ENCODE measurements at regions not wholly inside any gene's neighbourhood (a gene's known extent, or its start where the extent isn't known, plus 50 kb on each side); places are given as distances from the start of the nearest gene placed in this dataset.

DNA sequence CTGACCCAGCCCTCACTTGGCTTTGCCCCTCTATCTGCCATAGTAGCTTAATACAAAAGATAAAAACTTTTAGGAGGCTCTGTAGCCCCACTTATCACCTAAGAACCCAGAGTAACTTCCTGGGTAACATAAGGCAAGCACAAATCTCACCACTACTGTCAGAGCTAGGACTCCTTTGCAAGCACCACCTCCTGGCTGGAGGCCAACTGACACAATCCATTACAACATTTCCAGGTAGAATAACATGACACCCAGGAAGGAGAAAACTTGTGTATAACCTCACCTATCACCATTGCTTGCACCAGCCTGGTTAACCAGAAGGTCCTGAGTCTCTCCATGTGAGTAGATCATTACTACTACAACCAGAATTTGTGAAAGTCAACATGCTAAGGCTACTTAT, 230.0 kb downstream of the TUSC7 start:
- Histone ChIP-seq H3K27me3 (ENCODE audit: insufficient read depth, low read length) (no peaks in the 10 kb centered on the region), H3K4me3 (ENCODE audit: low read length) (no peak overlapping the region), H3K27ac (ENCODE audit: low read length) (no peak overlapping the region), H3K9ac (ENCODE audit: low read depth, low read length) (no peak overlapping the region), H3K4me1 (ENCODE audit: insufficient read depth, low read length) (no peaks in the 10 kb centered on the region), H3K36me3 (ENCODE audit: insufficient read depth, low read depth, low read length) (no peaks in the 10 kb centered on the region), H3K9me3 (ENCODE audit: insufficient read depth, low read depth, low read length) (no peaks in the 10 kb centered on the region)

DNA sequence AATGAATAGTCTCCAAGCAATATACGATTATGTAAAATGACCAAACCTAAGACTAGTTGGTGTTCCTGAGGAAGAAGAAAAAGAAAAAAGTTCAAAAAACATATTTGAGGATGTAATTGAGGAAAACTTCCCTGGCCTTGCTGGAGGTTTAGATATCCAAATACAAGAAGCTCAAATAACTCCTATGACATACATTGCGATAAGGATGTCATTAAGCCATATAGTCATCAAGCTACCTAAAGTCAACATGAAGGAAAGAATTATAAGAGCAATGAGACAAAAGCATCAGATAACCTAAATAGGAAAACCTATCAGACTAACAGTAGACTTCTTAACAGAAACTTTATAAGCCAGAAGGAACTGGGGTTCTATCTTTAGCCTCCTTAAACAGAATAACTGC, 231.1 kb downstream of the TUSC7 start:
- Histone ChIP-seq H3K36me3 (ENCODE audit: insufficient read depth, low read depth, low read length) (no peaks in the 10 kb centered on the region), H3K4me1 (ENCODE audit: insufficient read depth, low read length) (no peaks in the 10 kb centered on the region), H3K4me3 (ENCODE audit: low read length) (no peak overlapping the region), H3K27me3 (ENCODE audit: insufficient read depth, low read length) (no peaks in the 10 kb centered on the region), H3K27ac (ENCODE audit: low read length) (no peak overlapping the region), H3K9ac (ENCODE audit: low read depth, low read length) (no peak overlapping the region), H3K9me3 (ENCODE audit: insufficient read depth, low read depth, low read length) (no peaks in the 10 kb centered on the region)

DNA sequence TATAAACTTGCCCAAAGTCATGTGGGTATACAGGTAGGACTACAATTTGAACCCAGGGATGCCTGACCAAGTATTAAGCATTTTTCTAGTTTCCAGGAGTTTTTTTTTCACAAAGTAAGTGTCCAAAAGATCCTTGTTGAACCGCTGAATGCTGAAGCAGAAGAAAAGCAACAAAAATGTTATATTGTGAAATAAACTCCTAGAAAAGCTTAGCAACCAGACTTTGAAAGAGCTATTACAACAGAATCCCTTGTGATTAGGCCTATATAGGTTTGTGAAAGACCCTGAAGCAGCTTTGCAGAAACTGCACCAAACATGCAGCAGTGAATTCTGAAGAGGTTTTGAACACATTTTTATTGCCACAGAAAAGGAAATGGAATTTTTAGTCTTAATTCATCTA, 236.8 kb downstream of the TUSC7 start:
- no peaks in the 10 kb centered on the region for H3K36me3 ChIP-seq (ENCODE audit: insufficient read depth, low read depth, low read length)
- no peaks in the 10 kb centered on the region for H3K9me3 ChIP-seq (ENCODE audit: insufficient read depth, low read depth, low read length)
- no peak overlapping the region for H3K9ac ChIP-seq (ENCODE audit: low read depth, low read length)
- H3K4me3 ChIP-seq (ENCODE audit: low read length) = no peak overlapping the region
- H3K4me1 ChIP-seq (ENCODE audit: insufficient read depth, low read length) = no peaks in the 10 kb centered on the region; the same call in 1 of the 2 replicates
- no peaks in the 10 kb centered on the region for H3K27me3 ChIP-seq (ENCODE audit: insufficient read depth, low read length)
- H3K27ac ChIP-seq (ENCODE audit: low read length) = no peak overlapping the region

DNA sequence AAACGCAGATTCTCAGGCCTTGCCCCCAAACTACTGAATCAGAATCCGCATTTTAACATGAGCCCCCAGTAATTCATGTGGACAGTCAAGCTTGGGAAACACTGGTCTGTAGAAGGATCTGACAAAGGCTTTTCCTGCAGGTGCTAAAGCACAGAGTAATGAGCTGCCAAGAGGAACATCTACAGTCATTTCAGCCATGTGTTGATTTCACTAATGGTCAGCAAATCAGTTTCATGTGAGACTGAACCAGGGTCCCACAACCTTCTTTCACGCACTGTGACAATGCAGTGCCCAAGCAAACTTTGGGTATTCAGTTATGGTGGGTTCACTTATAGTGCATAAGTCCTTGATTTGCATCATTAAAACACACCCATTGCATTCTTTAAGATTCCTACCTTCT, 237.6 kb downstream of the TUSC7 start:
- H3K4me3 ChIP-seq (ENCODE audit: low read length) = no peak overlapping the region
- no peak overlapping the region for H3K27ac ChIP-seq (ENCODE audit: low read length)
- no peaks in the 10 kb centered on the region for H3K9me3 ChIP-seq (ENCODE audit: insufficient read depth, low read depth, low read length)
- H3K27me3 ChIP-seq (ENCODE audit: insufficient read depth, low read length) = no peaks in the 10 kb centered on the region
- no peaks in the 10 kb centered on the region for H3K36me3 ChIP-seq (ENCODE audit: insufficient read depth, low read depth, low read length)
- no peaks in the 10 kb centered on the region; the same call in 1 of the 2 replicates for H3K4me1 ChIP-seq (ENCODE audit: insufficient read depth, low read length)
- H3K9ac ChIP-seq (ENCODE audit: low read depth, low read length) = no peak overlapping the region

DNA sequence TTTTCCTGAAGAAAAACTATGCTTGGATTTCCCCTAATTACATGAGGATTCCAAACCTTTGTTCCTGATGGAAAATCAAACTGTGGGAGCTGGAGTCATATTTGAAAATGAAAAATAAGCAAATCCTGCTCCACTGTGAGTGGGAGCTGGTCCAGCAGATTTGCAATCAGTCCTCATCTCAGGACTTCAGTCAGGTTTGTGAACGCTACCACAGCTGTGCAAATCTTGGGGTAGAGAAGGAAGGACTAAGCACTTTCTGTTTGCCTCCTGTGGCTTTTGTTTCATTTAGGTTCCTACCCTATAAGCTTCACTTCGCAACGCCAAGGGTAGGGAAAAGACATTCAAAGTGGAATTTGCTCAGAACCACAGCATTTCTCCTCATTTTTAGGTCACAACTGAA, 238.2 kb downstream of the TUSC7 start:
- Histone ChIP-seq H3K27ac (ENCODE audit: low read length) (no peak overlapping the region), H3K9ac (ENCODE audit: low read depth, low read length) (no peak overlapping the region), H3K36me3 (ENCODE audit: insufficient read depth, low read depth, low read length) (no peaks in the 10 kb centered on the region), H3K4me1 (ENCODE audit: insufficient read depth, low read length) (no peaks in the 10 kb centered on the region; the same call in 1 of the 2 replicates), H3K27me3 (ENCODE audit: insufficient read depth, low read length) (no peaks in the 10 kb centered on the region), H3K4me3 (ENCODE audit: low read length) (no peak overlapping the region), H3K9me3 (ENCODE audit: insufficient read depth, low read depth, low read length) (no peaks in the 10 kb centered on the region)

DNA sequence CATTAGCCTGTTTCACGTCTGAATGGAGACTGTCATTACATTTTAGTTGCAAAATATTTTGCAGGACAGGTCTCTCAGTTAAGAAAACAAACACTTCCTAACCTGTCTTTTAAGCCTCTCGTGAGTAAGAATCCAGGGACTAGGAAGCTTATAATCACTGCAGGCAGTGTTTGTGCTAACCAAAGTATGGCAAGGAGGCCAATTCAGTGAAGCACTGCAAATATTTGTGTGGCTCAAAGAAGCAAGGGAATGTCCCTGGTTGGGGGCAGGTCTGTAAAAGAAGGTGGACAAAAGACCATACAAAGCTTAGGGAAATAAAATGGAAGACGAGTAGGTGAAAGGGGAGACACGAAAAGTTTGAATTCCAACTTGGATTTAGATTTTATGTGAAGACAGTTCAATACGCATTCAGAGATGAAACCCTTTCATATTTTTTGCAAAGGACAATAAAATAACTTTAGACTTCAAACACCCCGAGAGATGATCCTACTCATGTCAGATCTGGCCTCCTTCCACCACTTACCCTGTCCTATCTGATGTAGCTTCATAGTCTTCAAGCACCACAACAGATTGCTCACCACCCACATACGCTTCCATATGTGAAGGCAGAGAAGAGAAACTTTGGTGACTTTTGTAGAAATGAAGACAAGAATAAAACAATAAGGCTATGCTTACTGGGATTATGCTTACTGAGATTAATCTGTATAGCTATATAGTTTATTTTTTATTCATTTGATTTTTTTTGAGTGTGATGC, 240.9 kb downstream of the TUSC7 start:
- H3K36me3 ChIP-seq (ENCODE audit: insufficient read depth, low read depth, low read length) = no peaks in the 10 kb centered on the region
- no peak overlapping the region for H3K27ac ChIP-seq (ENCODE audit: low read length)
- H3K9ac ChIP-seq (ENCODE audit: low read depth, low read length) = no peak overlapping the region
- no peaks in the 10 kb centered on the region for H3K27me3 ChIP-seq (ENCODE audit: insufficient read depth, low read length)
- H3K4me1 ChIP-seq (ENCODE audit: insufficient read depth, low read length) = no peaks in the 10 kb centered on the region; the same call in 1 of the 2 replicates
- no peak overlapping the region for H3K4me3 ChIP-seq (ENCODE audit: low read length)
- H3K9me3 ChIP-seq (ENCODE audit: insufficient read depth, low read depth, low read length) = no peaks in the 10 kb centered on the region

DNA sequence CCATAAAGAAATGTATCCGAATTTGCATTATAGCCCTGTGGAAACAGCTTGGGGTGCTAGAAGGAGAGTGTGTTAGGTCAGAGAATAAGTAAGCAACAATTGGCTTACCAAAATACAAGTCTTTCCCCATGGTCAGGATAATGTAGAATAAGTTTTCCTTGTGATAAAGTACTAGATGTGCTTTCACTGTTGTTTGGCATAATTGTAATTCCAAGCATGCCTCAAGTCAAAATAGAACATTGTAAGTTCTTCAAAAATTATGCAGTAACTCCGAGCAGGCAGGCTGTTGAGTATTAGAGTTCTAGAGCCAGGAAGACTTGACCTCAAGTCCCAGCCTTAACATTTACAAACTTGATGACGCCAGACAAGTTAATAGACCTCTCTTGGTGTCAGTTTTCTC, 242.0 kb downstream of the TUSC7 start:
- no peak overlapping the region for H3K27ac ChIP-seq (ENCODE audit: low read length)
- no peak overlapping the region for H3K9ac ChIP-seq (ENCODE audit: low read depth, low read length)
- H3K9me3 ChIP-seq (ENCODE audit: insufficient read depth, low read depth, low read length) = no peaks in the 10 kb centered on the region
- no peak overlapping the region for H3K4me3 ChIP-seq (ENCODE audit: low read length)
- H3K4me1 ChIP-seq (ENCODE audit: insufficient read depth, low read length) = no peaks in the 10 kb centered on the region; the same call in 1 of the 2 replicates
- no peaks in the 10 kb centered on the region for H3K27me3 ChIP-seq (ENCODE audit: insufficient read depth, low read length)
- no peaks in the 10 kb centered on the region for H3K36me3 ChIP-seq (ENCODE audit: insufficient read depth, low read depth, low read length)

DNA sequence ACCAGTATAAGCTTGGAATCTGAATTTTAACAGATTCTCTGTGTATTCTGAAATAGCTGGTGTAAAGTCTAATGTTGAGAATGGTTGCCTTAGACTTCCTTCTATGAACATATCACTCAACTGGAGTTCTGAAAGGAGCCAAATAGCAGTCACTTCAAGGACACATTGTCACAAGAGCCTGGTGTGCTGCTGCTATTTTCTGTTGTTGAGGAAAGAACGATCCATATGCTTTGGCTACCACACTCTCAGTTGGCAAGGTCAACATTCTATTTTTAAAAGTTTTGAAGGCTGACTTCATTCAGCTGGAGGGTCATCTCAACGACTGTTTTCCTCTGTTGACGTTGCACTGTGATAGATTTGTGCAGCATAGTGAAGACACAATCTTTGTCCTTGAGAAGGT, 248.7 kb downstream of the TUSC7 start:
- Histone ChIP-seq H3K9me3 (ENCODE audit: insufficient read depth, low read depth, low read length) (no peaks in the 10 kb centered on the region), H3K27ac (ENCODE audit: low read length) (no peak overlapping the region), H3K27me3 (ENCODE audit: insufficient read depth, low read length) (no peaks in the 10 kb centered on the region), H3K36me3 (ENCODE audit: insufficient read depth, low read depth, low read length) (no peaks in the 10 kb centered on the region), H3K4me3 (ENCODE audit: low read length) (no peak overlapping the region), H3K4me1 (ENCODE audit: insufficient read depth, low read length) (no peaks in the 10 kb centered on the region), H3K9ac (ENCODE audit: low read depth, low read length) (no peak overlapping the region)

DNA sequence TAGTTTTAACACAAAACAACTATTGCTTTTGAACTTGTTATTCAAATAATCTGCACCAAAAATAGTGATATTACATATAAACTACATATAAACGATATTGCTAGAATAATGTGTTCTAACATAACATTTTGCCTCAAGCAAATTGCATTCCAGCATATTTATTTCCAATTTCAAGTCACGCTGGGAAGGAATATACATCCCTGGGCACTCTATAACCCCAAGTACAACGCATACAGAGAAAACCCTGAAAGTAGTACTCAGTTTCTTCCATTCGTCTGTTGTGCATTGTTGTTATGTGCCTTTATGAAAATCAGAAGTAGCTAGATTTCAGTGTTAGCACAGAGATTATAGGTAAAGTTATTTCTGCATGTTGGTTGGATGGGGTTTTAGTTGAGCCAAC, 251.5 kb downstream of the TUSC7 start:
- no peak overlapping the region for H3K4me3 ChIP-seq (ENCODE audit: low read length)
- no peak overlapping the region for H3K27ac ChIP-seq (ENCODE audit: low read length)
- no peak overlapping the region for H3K9ac ChIP-seq (ENCODE audit: low read depth, low read length)

DNA sequence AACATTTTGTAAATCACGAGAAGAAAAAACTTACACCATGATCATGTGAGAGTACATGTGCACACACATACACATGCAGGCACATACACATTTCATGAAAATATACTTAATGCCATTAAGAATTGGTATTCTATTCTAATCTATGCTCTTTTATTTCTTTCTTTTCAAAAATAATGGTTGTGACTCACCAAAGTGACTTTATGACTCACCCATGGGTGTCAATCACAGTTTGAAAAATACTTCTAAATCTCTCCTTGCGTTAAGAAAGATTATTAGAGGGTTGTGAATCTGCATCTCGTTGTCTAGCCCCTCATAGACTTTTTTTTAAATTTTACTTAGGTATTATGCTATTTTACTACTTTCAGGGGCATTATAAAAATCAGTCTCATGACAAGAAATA, 254.2 kb downstream of the TUSC7 start:
- H3K4me1 ChIP-seq (ENCODE audit: insufficient read depth, low read length) = no peaks in the 10 kb centered on the region

More for the DNA sequence above, 251.5 kb downstream of the TUSC7 start:
- Histone ChIP-seq H3K27me3 (ENCODE audit: insufficient read depth, low read length) (no peaks in the 10 kb centered on the region), H3K36me3 (ENCODE audit: insufficient read depth, low read depth, low read length) (no peaks in the 10 kb centered on the region), H3K9me3 (ENCODE audit: insufficient read depth, low read depth, low read length) (no peaks in the 10 kb centered on the region), H3K4me1 (ENCODE audit: insufficient read depth, low read length) (no peaks in the 10 kb centered on the region)

DNA sequence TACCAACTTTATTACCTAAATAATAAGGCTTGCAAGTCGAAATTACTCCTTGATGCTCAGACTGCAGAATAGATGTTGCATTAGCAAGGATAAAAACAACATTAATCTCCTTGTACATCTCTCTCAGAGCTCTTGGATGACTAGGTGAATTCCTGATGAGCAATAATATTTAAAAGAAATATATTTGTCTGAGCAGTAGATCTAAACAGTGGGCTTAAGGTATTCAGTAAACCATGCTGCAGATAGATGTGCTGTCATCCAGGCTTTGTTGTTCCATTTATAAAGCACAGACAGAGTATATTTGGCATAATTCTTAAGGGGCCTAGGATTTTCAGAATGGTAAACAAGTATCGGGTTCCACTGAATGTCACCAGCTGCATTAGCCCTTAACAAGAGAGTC, 257.1 kb downstream of the TUSC7 start:
- Histone ChIP-seq H3K9ac (ENCODE audit: low read depth, low read length) (no peak overlapping the region), H3K4me3 (ENCODE audit: low read length) (no peak overlapping the region), H3K27ac (ENCODE audit: low read length) (no peak overlapping the region), H3K4me1 (ENCODE audit: insufficient read depth, low read length) (no peaks in the 10 kb centered on the region), H3K27me3 (ENCODE audit: insufficient read depth, low read length) (no peaks in the 10 kb centered on the region), H3K36me3 (ENCODE audit: insufficient read depth, low read depth, low read length) (no peaks in the 10 kb centered on the region), H3K9me3 (ENCODE audit: insufficient read depth, low read depth, low read length) (no peaks in the 10 kb centered on the region)

More for the DNA sequence above, 254.2 kb downstream of the TUSC7 start:
- H3K4me3 ChIP-seq (ENCODE audit: low read length) = no peak overlapping the region
- no peaks in the 10 kb centered on the region for H3K36me3 ChIP-seq (ENCODE audit: insufficient read depth, low read depth, low read length)
- no peaks in the 10 kb centered on the region for H3K9me3 ChIP-seq (ENCODE audit: insufficient read depth, low read depth, low read length)
- no peak overlapping the region for H3K9ac ChIP-seq (ENCODE audit: low read depth, low read length)
- no peak overlapping the region for H3K27ac ChIP-seq (ENCODE audit: low read length)
- no peaks in the 10 kb centered on the region for H3K27me3 ChIP-seq (ENCODE audit: insufficient read depth, low read length)

DNA sequence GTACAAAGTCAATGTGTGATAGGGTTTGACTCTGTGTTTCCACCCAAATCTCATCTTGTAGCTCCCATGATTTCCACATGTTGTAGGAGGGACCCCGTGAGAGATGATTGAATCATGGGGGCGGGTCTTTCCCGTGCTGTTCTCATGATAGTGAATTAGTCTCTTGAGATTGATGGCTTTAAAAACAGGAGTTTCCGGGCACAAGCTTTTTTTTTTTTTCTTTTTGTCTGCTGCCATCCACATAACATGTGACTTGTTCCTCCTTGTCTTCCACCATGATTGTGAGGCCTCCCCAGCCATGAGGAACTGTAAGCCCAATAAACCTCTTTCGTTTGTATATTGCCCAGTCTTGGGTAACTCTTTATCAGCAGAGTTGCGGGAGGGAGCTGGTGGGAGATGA, 259.6 kb downstream of the TUSC7 start:
- Histone ChIP-seq H3K4me1 (ENCODE audit: insufficient read depth, low read length) (no peaks in the 10 kb centered on the region), H3K9me3 (ENCODE audit: insufficient read depth, low read depth, low read length) (no peaks in the 10 kb centered on the region), H3K9ac (ENCODE audit: low read depth, low read length) (no peak overlapping the region), H3K4me3 (ENCODE audit: low read length) (no peak overlapping the region), H3K36me3 (ENCODE audit: insufficient read depth, low read depth, low read length) (no peaks in the 10 kb centered on the region), H3K27ac (ENCODE audit: low read length) (no peak overlapping the region), H3K27me3 (ENCODE audit: insufficient read depth, low read length) (no peaks in the 10 kb centered on the region)

All from iPS-20b (cell line).